CD8-positive, alpha-beta memory T cell (primary cell): ENCODE measurements at regions not wholly inside any gene's neighbourhood (a gene's known extent, or its start where the extent isn't known, plus 50 kb on each side); places are given as distances from the start of the nearest gene placed in this dataset.

Experiments
- CTCF ChIA-PET: fragments of 350-600 bp; sonication (Branson Sonifier 250); formaldehyde crosslinking; loops from one replicate; lab custom pipeline; 2021; ENCODE audit warnings: antibody characterized with exemption; lab: Charles Lee
- POLR2A ChIA-PET: fragments of 350-600 bp; sonication (Branson Sonifier 250); formaldehyde crosslinking; loops from one replicate; lab custom pipeline; 2021; ENCODE audit warnings: antibody characterized with exemption; lab: Charles Lee
- DNase-seq, 5 donors: peaks; one replicate each; pipeline versions ENCODE4 v3.0.0 to v3.0.0-alpha.2; 2020 to 2022; ENCODE audit warnings: mixed read lengths in 1 of 5
- H3K27ac ChIP-seq: one replicate; pipeline ENCODE4 v1.7.0; 2013; ENCODE audit warnings: low read depth, mild to moderate bottlenecking, low read length, moderate library complexity
- H3K27me3 ChIP-seq: 2 replicates; pipeline ENCODE4 v1.7.0; 2013; ENCODE audit warnings: low read length, mild to moderate bottlenecking; ENCODE audit not compliant: insufficient read depth, poor library complexity, severe bottlenecking
- H3K36me3 ChIP-seq: 2 replicates; pipeline ENCODE4 v1.7.0; 2013; ENCODE audit warnings: mild to moderate bottlenecking, low read length, moderate library complexity; ENCODE audit not compliant: insufficient read depth
- H3K4me1 ChIP-seq: 2 replicates; pipeline ENCODE4 v1.7.0; 2013; ENCODE audit warnings: mild to moderate bottlenecking, low read length, moderate library complexity; ENCODE audit not compliant: insufficient read depth
- H3K4me3 ChIP-seq: 2 replicates; pipeline ENCODE4 v1.7.0; 2013; ENCODE audit warnings: mild to moderate bottlenecking, low read length
- H3K9me3 ChIP-seq: 2 replicates; pipeline ENCODE4 v1.7.0; 2013; ENCODE audit warnings: mild to moderate bottlenecking, low read length
- H3K27ac Mint-ChIP-seq, 8 donors: one replicate each; pipeline ENCODE4 v1.8.0; 2020 to 2021; ENCODE audit warnings: mixed read lengths in 8 of 8, mild to moderate bottlenecking in 6 of 8, inconsistent platforms in 3 of 8, moderate library complexity in 3 of 8
- H3K27me3 Mint-ChIP-seq, 2 donors: one replicate each; pipeline ENCODE4 v1.8.0; 2020 to 2021; ENCODE audit warnings: mixed read lengths in 2 of 2, mild to moderate bottlenecking in 1 of 2, moderate library complexity in 1 of 2
- H3K36me3 Mint-ChIP-seq, 3 donors: one replicate each; pipeline ENCODE4 v1.8.0; 2020 to 2021; ENCODE audit warnings: mixed read lengths in 3 of 3, inconsistent platforms in 1 of 3, mild to moderate bottlenecking in 1 of 3
- H3K4me1 Mint-ChIP-seq, 3 donors: one replicate each; pipeline ENCODE4 v1.8.0; 2020 to 2021; ENCODE audit warnings: mixed read lengths in 3 of 3, inconsistent platforms in 1 of 3, mild to moderate bottlenecking in 1 of 3
- H3K4me3 Mint-ChIP-seq, 7 donors: one replicate each; pipeline ENCODE4 v1.8.0; 2020 to 2021; ENCODE audit warnings: mixed read lengths in 7 of 7, mild to moderate bottlenecking in 6 of 7, moderate library complexity in 4 of 7, inconsistent platforms in 2 of 7
- H3K9me3 Mint-ChIP-seq, 5 donors: one replicate each; pipeline ENCODE4 v1.8.0; 2020 to 2022; ENCODE audit warnings: mixed read lengths in 5 of 5, mild to moderate bottlenecking in 3 of 5, moderate library complexity in 2 of 5, inconsistent platforms in 1 of 5

DNA sequence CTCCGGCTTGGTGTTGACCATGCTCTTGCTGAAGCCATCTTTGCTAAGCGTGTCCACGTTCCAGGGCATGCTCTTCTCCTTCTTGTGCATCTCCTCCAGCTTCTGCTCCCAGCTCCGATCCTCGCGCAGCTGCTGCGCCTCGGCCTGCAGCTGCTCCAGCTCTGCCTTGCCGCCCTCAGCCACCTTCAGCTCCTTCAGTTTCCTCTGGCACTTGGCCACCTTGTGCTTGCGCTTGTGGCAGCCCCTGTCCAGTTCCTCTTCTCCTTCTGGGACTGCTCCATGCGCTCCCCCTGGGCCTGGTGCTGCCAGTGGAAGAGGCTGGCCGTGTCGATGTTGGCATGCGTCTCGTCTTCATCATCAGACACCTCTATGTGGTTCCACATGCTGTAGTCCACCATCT lies 128.3 kb upstream of the CLINT1 start:
- H3K27ac Mint-ChIP-seq = no peak overlapping the region
- peaks cover 22 to 31% of the 10 kb centered on the region in 2 donors for H3K27me3 Mint-ChIP-seq
- no peaks in the 10 kb centered on the region for H3K9me3 ChIP-seq
- H3K36me3 Mint-ChIP-seq = peaks cover 0 to 17% (median 0%) of the 10 kb centered on the region in 3 donors
- no peak for DNase-seq
- H3K4me3 ChIP-seq = no peak overlapping the region
- ChIA-PET CTCF (no interaction called here), POLR2A (no interaction called here)
- no peak overlapping the region for H3K4me3 Mint-ChIP-seq
- H3K4me1 ChIP-seq = no peaks in the 10 kb centered on the region
- no peak overlapping the region for H3K27ac ChIP-seq
- no peaks in the 10 kb centered on the region for H3K4me1 Mint-ChIP-seq
- no peaks in the 10 kb centered on the region for H3K36me3 ChIP-seq
- peaks cover 10% of the 10 kb centered on the region for H3K27me3 ChIP-seq
- no peaks in the 10 kb centered on the region for H3K9me3 Mint-ChIP-seq

DNA sequence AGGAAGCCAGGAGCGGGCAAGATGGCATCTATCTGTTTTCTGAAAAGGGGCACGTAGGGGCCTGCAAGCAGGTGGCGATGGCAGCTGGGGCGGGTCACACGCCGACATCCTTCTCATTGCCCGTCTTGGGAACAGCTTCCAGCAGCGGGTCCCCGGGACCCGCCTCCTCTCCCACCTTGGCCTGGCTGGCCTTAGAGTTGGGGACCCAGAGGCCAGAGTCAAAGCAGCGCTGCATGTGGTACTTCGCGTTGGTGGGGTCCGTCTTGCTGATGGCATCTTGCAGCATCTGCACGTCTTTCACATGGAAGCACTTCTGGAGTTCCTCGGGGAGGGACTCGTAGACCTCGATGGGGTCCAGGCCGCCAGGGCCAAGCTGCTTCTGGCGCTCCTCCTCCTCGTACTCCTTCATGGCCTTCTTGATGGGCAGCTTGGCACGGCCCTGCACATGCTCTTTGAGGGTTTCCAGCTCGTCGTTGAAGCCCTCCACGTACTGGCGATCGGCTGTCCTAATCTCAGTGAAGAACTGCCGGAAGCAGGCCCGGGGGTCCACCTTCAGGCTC lies 127.6 kb upstream of the CLINT1 start:
- no peaks in the 10 kb centered on the region for H3K9me3 Mint-ChIP-seq
- no peak overlapping the region for H3K27ac Mint-ChIP-seq
- H3K4me1 Mint-ChIP-seq = no peaks in the 10 kb centered on the region
- Histone ChIP-seq H3K4me1 (no peaks in the 10 kb centered on the region), H3K27me3 (peaks cover 12% of the 10 kb centered on the region), H3K4me3 (no peak overlapping the region), H3K36me3 (no peaks in the 10 kb centered on the region), H3K27ac (no peak overlapping the region), H3K9me3 (no peaks in the 10 kb centered on the region)
- H3K36me3 Mint-ChIP-seq = peaks cover 0 to 17% (median 0%) of the 10 kb centered on the region in 3 donors
- no peak for DNase-seq
- H3K4me3 Mint-ChIP-seq = no peak overlapping the region
- POLR2A ChIA-PET = no interaction called here
- peaks cover 22 to 26% of the 10 kb centered on the region in 2 donors for H3K27me3 Mint-ChIP-seq
- CTCF ChIA-PET = no interaction called here

DNA sequence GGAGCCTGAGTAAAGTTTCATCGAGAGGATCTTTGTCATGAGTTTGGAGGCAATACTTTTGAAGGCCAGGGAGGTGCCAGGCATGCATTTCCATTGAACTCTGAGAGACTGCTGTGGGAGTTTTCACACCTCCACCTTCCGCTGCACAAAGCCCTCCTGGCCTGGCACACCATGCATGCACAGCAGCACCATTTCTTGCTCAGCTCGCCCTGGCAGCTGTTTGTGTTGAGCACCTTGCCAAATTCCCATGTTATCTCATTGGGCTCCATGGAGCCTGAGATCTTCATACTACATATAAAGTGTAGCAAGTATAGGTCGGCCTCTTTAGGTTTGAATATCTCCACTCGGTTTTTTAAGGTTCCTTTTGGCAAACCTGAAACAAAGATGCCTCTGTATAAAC lies 125.7 kb upstream of the CLINT1 start:
- Mint-ChIP-seq H3K4me3 (no peak overlapping the region), H3K36me3 (peaks cover 0 to 17% (median 0%) of the 10 kb centered on the region in 3 donors), H3K4me1 (no peaks in the 10 kb centered on the region), H3K27me3 (peaks cover 11 to 22% of the 10 kb centered on the region in 2 donors), H3K9me3 (no peaks in the 10 kb centered on the region), H3K27ac (peak overlapping the region in 1 of 8 donors; percentile 32)
- Histone ChIP-seq H3K4me1 (no peaks in the 10 kb centered on the region), H3K27ac (no peak overlapping the region), H3K27me3 (peaks cover 6% of the 10 kb centered on the region), H3K4me3 (no peak overlapping the region), H3K36me3 (no peaks in the 10 kb centered on the region), H3K9me3 (no peaks in the 10 kb centered on the region)
- ChIA-PET CTCF (no interaction called here), POLR2A (no interaction called here)
- no peak for DNase-seq

DNA sequence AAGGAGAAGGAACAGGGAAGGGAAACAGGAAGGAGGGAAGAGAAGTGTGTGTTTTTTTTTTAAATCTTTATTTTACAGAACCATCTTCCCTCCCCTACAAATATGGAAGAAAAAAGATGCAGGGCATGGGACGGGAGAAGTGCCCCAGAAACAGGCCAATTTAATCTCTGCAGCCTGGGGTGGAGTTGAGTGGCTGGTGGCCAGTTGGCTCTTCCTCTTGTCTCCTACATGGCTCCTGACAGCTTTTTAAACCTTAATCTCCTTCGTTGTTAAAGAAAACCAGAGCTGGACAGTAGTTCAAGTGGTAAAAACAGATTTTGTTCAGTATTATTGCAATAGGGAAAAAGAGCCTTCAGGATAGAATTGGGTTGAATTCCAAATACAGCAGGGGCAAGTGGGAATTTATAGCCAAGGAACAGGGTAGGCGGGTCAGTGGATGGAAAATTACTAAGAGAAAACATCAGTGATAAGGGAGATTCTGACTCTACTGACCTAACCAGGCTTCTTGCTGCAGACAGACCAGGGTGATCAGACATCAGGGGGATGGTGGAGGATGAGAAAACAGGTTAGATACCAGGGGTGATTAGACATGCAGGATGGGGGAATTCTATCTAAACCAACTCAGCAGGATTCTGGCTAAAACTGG lies 125.1 kb upstream of the CLINT1 start:
- POLR2A ChIA-PET = no interaction called here
- H3K27me3 Mint-ChIP-seq = peaks cover 7 to 16% of the 10 kb centered on the region in 2 donors

DNA sequence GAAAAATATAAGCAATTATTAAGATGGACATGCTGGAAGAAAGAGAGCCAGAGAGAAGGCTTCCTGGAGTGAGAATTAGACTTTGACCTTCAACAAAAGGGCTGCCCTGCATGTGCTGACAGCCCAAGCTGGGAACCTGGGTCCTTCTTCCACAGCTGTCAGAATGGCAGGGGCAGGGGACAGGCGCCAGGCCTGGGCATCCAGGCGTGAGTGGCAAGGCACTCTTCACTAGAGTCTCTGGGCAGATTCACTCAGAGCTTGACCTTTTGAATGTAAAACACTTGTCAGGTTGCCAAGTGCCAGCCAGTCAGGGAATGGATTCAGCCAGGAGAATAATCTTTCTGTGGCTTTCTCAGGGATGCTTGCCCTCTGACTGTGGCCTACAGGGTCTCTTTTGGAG lies 119.1 kb upstream of the CLINT1 start:
- no peak for DNase-seq
- Mint-ChIP-seq H3K4me1 (no peaks in the 10 kb centered on the region), H3K4me3 (no peak overlapping the region), H3K9me3 (no peaks in the 10 kb centered on the region), H3K36me3 (peaks cover 0 to under 1% (median 0%) of the 10 kb centered on the region in 3 donors), H3K27ac (no peak overlapping the region), H3K27me3 (peaks cover 7 to 40% of the 10 kb centered on the region in 2 donors)
- no peaks in the 10 kb centered on the region for H3K9me3 ChIP-seq
- H3K4me1 ChIP-seq = no peaks in the 10 kb centered on the region
- CTCF ChIA-PET = no interaction called here
- POLR2A ChIA-PET = no interaction called here
- H3K4me3 ChIP-seq = no peak overlapping the region
- H3K27ac ChIP-seq = no peak overlapping the region
- H3K36me3 ChIP-seq = no peaks in the 10 kb centered on the region
- peaks cover 3% of the 10 kb centered on the region for H3K27me3 ChIP-seq

More for the DNA sequence above, 125.1 kb upstream of the CLINT1 start:
- Mint-ChIP-seq H3K4me3 (no peak overlapping the region), H3K36me3 (peaks cover 0 to 17% (median 0%) of the 10 kb centered on the region in 3 donors), H3K9me3 (no peaks in the 10 kb centered on the region), H3K4me1 (no peaks in the 10 kb centered on the region), H3K27ac (no peak overlapping the region)
- H3K4me3 ChIP-seq = no peak overlapping the region
- no peaks in the 10 kb centered on the region for H3K36me3 ChIP-seq
- DNase-seq = no peak
- H3K27ac ChIP-seq = no peak overlapping the region
- CTCF ChIA-PET = no interaction called here
- H3K4me1 ChIP-seq = no peaks in the 10 kb centered on the region
- peaks cover 3% of the 10 kb centered on the region for H3K27me3 ChIP-seq
- no peaks in the 10 kb centered on the region for H3K9me3 ChIP-seq

DNA sequence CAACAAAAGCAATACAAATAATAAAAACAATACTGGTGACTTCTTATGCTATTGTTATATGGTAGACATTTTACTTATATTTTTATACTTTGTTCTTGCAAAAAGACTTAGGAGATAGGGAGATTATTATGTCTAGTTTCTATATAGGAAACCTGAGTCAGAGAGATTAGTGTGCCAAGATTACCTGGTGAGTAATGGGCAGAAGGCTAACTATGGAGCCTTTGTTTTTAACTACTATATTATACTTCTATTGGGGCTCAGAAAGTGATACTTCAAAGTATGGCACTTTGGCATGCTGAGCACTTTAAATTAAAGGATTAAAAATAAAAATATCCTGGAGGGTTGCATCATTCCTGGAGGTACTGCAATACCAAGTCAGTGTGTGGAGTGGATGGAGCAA lies 117.5 kb upstream of the CLINT1 start:
- H3K36me3 Mint-ChIP-seq = no peaks in the 10 kb centered on the region
- ChIA-PET CTCF (no interaction called here), POLR2A (no interaction called here)
- no peak overlapping the region for H3K4me3 ChIP-seq
- peaks cover 7 to 42% of the 10 kb centered on the region in 2 donors for H3K27me3 Mint-ChIP-seq
- no peak overlapping the region for H3K27ac Mint-ChIP-seq
- no peaks in the 10 kb centered on the region for H3K9me3 ChIP-seq
- no peak overlapping the region for H3K27ac ChIP-seq
- no peaks in the 10 kb centered on the region for H3K27me3 ChIP-seq
- DNase-seq = no peak
- H3K4me1 Mint-ChIP-seq = no peaks in the 10 kb centered on the region
- H3K4me3 Mint-ChIP-seq = no peak overlapping the region
- no peaks in the 10 kb centered on the region for H3K9me3 Mint-ChIP-seq
- H3K36me3 ChIP-seq = no peaks in the 10 kb centered on the region
- no peaks in the 10 kb centered on the region for H3K4me1 ChIP-seq

DNA sequence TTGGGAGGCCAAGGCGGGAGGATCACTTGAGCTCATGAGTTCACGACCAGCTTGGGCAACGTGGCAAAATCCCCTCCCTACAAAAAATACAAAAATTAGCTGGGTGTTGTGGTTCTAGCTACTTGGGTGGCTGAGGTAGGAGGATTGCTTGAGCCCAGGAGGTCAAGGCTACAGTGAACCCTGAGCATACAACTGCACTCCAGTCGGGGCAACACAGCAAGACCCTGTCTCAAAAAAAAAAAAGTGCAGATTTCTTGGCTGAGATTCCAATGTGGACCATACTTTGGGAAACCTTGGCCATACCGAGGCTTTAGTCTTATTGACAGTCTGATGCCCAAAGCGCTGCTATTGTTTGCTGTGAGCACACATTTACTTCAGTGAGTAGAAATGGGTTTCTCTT lies 113.6 kb upstream of the CLINT1 start:
- H3K4me1 Mint-ChIP-seq = no peaks in the 10 kb centered on the region
- ChIA-PET POLR2A (no interaction called here), CTCF (no interaction called here)
- H3K4me3 Mint-ChIP-seq = no peak overlapping the region
- no peak overlapping the region for H3K27ac Mint-ChIP-seq
- H3K36me3 ChIP-seq = no peaks in the 10 kb centered on the region
- H3K36me3 Mint-ChIP-seq = no peaks in the 10 kb centered on the region
- no peaks in the 10 kb centered on the region for H3K4me1 ChIP-seq
- DNase-seq = no peak
- H3K4me3 ChIP-seq = no peak overlapping the region
- H3K9me3 ChIP-seq = no peaks in the 10 kb centered on the region
- peaks cover 7 to 38% of the 10 kb centered on the region in 2 donors for H3K27me3 Mint-ChIP-seq
- no peaks in the 10 kb centered on the region for H3K9me3 Mint-ChIP-seq
- no peak overlapping the region for H3K27ac ChIP-seq
- H3K27me3 ChIP-seq = no peaks in the 10 kb centered on the region

DNA sequence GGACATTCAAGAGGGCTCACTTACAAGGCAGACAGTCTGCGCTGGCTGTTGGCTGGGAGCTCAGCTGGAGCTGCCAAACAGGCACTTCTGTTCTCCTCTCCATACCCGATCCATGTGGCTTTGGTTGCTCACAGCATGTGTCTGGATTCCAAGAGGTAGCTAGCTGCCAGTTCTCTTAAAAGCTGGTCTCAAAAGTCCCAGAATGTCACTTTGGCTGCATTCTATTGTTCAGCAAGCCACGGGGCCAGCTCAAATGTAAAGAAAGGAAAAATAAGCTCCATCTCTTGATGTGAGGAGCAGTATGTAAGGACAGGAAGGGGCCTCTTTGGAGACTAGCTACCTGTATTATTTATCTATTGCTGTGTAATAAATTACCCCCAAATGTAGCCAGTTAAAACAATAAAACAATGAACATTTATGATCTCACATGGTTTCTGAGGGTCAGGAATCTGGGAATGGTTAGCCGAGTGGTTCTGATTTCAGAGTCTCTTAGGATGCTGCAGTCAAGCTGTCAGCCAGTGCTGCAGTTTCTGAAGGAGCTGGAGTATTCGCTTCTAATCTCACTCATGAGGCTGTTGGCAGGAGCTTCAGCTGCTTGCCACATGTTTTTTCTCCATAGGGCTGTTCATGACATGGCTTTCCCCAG lies 112.7 kb upstream of the CLINT1 start:
- Histone ChIP-seq H3K4me3 (no peak overlapping the region), H3K27me3 (no peaks in the 10 kb centered on the region), H3K27ac (no peak overlapping the region), H3K36me3 (no peaks in the 10 kb centered on the region), H3K4me1 (no peaks in the 10 kb centered on the region), H3K9me3 (no peaks in the 10 kb centered on the region)
- no peak for DNase-seq
- H3K27ac Mint-ChIP-seq = no peak overlapping the region
- POLR2A ChIA-PET = no interaction called here
- H3K36me3 Mint-ChIP-seq = no peaks in the 10 kb centered on the region
- peaks cover 7 to 33% of the 10 kb centered on the region in 2 donors for H3K27me3 Mint-ChIP-seq
- no peaks in the 10 kb centered on the region for H3K4me1 Mint-ChIP-seq
- H3K4me3 Mint-ChIP-seq = no peak overlapping the region
- CTCF ChIA-PET = no interaction called here
- no peaks in the 10 kb centered on the region for H3K9me3 Mint-ChIP-seq
